ENCODE measurements at regions not wholly inside any gene's neighbourhood (a gene's known extent, or its start where the extent isn't known, plus 50 kb on each side); places are given as distances from the start of the nearest gene placed in this dataset.

DNA sequence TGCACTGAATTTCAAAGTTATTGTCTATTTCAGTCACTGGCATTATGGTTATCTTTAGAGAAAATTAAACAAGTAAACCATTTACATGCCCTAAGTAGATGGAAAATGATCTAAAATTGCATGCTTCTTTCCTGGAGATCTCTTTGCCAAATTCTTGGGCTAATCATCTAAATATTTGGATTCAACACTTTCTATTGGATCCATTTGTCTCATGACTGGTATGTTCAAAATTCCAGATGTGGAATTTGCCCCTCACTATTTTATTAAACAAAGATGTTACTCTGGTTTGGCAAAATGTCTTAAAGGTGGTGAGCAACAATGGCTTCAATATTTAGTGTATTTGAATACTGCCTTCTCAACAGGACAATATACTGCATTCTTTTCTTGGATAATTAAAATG, 147.5 kb upstream of the CASK start:
- TF ChIP-seq, protein P1, sequence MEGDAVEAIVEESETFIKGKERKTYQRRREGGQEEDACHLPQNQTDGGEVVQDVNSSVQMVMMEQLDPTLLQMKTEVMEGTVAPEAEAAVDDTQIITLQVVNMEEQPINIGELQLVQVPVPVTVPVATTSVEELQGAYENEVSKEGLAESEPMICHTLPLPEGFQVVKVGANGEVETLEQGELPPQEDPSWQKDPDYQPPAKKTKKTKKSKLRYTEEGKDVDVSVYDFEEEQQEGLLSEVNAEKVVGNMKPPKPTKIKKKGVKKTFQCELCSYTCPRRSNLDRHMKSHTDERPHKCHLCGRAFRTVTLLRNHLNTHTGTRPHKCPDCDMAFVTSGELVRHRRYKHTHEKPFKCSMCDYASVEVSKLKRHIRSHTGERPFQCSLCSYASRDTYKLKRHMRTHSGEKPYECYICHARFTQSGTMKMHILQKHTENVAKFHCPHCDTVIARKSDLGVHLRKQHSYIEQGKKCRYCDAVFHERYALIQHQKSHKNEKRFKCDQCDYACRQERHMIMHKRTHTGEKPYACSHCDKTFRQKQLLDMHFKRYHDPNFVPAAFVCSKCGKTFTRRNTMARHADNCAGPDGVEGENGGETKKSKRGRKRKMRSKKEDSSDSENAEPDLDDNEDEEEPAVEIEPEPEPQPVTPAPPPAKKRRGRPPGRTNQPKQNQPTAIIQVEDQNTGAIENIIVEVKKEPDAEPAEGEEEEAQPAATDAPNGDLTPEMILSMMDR (IDR thresholded peaks at IDR 0.05; ENCODE audit: borderline replicate concordance, insufficient read depth, low read depth, low read length), result no peak
- H3K4me3 ChIP-seq (ENCODE audit: low read depth, low read length), result no peak overlapping the region

DNA sequence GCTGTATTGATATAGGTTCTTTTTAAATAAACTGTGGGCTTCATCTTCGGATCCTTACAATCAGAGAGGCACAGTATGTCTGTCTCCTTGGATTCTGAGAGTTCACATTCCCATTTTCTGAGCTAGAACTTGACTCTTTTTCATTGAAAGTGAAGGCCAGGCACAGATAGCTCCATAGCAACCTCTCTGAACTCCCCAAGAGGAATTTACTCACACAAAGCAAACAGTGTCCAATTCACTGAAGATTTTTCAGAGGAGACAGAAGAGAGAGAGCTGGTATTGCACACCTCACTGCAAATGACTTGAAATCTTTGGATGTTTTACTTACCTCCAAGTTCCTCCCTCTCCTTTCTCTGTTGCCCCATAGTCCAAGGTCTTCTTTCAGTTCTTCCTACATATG, 130.9 kb upstream of the CASK start:
- H3K4me3 ChIP-seq (ENCODE audit: low read depth, low read length), result no peak overlapping the region
- TF ChIP-seq, protein P1 (IDR thresholded peaks at IDR 0.05; ENCODE audit: borderline replicate concordance, insufficient read depth, low read depth, low read length), result no peak

DNA sequence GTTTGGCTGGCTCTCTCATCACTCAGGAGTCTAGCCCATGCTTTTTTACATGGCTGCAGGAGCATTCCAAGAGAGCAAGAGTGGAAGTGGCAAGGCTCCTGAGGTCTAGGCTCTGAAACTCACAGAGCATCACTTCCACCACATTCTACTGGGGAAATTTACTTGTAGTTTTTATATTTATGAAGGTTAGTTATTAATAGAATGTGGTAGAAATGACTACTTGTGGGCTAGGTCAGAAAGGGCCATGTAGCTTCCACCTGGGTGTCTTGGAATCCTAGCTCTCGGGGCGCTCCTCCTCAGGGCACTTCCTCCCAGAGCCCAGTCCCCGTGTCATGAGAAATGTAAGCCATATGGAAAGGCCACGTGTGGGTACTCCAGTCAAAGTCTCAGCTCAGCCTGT, 127.0 kb upstream of the CASK start:
- H3K4me3 ChIP-seq (ENCODE audit: low read depth, low read length), result no peak overlapping the region
- TF ChIP-seq, protein P1 (IDR thresholded peaks at IDR 0.05; ENCODE audit: borderline replicate concordance, insufficient read depth, low read depth, low read length), result no peak

DNA sequence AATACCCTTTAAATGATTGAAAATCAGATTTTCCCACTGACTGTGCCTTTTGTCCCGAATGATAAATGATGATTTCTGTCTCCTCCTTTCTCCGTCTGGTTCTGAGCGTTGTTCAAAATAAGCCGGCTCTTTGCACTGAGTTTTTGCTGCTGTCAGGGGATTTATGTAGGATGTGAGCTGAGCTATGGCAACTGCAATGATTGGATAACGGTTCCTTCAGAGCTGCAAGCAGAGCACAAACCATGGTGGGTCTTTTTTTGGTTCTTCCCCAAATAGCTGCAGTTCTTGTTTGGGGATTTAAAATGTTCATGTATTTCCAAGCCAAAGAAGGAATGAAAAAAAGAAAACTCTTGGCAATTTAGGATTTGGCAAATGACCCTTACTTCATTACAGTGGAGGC, 124.5 kb upstream of the CASK start:
- TF ChIP-seq, protein P1 (IDR thresholded peaks at IDR 0.05; ENCODE audit: borderline replicate concordance, insufficient read depth, low read depth, low read length), result no peak

DNA sequence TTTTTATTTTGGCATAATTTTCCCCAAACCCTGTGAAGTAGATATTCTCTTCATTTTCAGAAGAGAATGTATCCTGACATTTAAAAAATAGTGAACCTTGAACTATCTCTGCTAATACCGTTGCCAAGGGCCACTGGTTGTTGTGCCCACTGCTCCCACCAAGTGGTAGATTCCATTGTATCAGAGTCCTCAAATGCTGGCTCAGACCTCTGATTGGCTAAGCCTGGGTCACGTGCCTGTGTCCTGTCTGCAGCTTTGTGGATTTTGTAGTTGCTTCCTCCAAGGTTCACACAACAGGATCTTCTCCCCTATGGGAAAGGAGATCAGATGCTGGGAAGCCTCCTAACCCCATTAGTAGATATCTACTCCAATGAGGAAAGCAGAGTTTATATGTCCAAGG, 104.8 kb upstream of the CASK start:
- TF ChIP-seq, protein P1 (IDR thresholded peaks at IDR 0.05; ENCODE audit: borderline replicate concordance, insufficient read depth, low read depth, low read length), result no peak
- no peak overlapping the region for H3K4me3 ChIP-seq (ENCODE audit: low read depth, low read length)

More for the DNA sequence above, 124.5 kb upstream of the CASK start:
- no peak overlapping the region for H3K4me3 ChIP-seq (ENCODE audit: low read depth, low read length)

DNA sequence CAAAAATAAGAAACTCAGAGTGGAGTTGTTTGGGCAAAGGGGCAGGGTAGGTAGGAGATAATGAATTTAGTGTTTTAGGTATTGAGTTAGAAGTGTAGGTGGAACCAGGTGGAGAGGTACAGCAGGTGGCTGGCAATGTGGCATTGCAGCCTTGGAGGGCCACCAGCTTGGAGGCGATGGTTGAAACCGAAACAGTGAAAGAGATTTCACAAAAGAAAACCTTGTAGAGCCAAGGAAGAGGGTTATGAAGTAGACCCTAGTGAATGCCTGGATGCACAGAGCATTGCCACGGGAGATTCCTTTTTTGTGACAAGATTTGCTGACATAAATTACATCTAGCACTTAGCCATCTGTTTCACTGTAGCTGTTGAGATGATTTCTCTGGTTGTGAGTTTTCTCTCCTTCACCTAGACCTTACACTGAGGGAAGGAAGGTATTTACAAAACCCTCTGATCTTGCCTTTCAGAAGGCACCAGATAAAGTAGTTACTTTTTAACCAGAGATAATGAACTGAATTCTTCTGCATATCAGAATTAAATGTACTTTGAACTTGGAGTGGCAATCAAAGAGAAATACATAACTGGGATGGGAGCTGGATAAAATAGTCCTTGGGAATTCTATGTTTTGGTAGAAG, 104.1 kb upstream of the CASK start:
- H3K4me3 ChIP-seq (ENCODE audit: low read depth, low read length), result no peak overlapping the region
- TF ChIP-seq, protein P1 (IDR thresholded peaks at IDR 0.05; ENCODE audit: borderline replicate concordance, insufficient read depth, low read depth, low read length), result no peak

DNA sequence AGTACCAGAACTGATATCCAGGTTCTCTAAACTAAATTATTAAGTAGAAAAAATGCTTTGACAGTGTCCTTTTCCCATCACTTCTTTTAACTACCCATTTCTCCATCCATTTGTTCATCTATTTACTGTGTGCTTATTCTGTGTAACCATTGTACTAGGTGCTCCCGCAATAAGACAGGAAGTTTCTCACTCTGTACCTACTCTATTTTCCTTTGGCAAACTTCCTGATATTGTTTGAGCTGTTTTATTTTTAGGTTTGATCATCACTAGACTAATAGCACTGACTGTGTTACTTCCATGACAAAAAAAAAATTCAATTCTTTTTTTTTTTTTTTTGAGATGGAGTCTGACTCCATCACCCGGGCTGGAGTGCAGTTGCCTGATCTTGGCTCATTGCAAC, 102.5 kb upstream of the CASK start:
- no peak overlapping the region for H3K4me3 ChIP-seq (ENCODE audit: low read depth, low read length)
- TF ChIP-seq, protein P1 (IDR thresholded peaks at IDR 0.05; ENCODE audit: borderline replicate concordance, insufficient read depth, low read depth, low read length), result no peak

Measured in GM12875 (cell line).